WTC11 (cell line): ENCODE measurements at regions not wholly inside any gene's neighbourhood (a gene's known extent, or its start where the extent isn't known, plus 50 kb on each side); places are given as distances from the start of the nearest gene placed in this dataset.

Experiments
- ATAC-seq: fragments of 200-7000 bp; cut with Tn5 transposase; 2 replicates; pipeline ENCODE4 v1.10.0; 2021; ENCODE audit warnings: mild to moderate bottlenecking, moderate library complexity
- CTCF ChIA-PET: fragments of 300-600 bp; sonication (Branson Sonifier 250); formaldehyde crosslinking; loops from one replicate; lab custom pipeline; 2021; ENCODE audit warnings: antibody characterized with exemption; lab: Charles Lee
- POLR2A ChIA-PET: fragments of 350-600 bp; sonication (Branson Sonifier 250); formaldehyde crosslinking; loops from one replicate; lab custom pipeline; 2021; ENCODE audit warnings: antibody characterized with exemption; lab: Charles Lee
- DNase-seq: peaks from one replicate; pipeline ENCODE4 v3.0.0; 2021; ENCODE audit warnings: low spot score
- H3K27ac Mint-ChIP-seq: 2 replicates; pipeline ENCODE4 v1.8.0; 2021; ENCODE audit warnings: mixed read lengths
- H3K27me3 Mint-ChIP-seq: 2 replicates; pipeline ENCODE4 v1.8.0; 2021; ENCODE audit warnings: low read depth, mild to moderate bottlenecking, moderate library complexity, mixed read lengths
- H3K36me3 Mint-ChIP-seq: 2 replicates; pipeline ENCODE4 v1.8.0; 2021; ENCODE audit warnings: mixed read lengths
- H3K4me1 Mint-ChIP-seq: 2 replicates; pipeline ENCODE4 v1.8.0; 2022; ENCODE audit warnings: mixed read lengths
- H3K4me3 Mint-ChIP-seq: 2 replicates; pipeline ENCODE4 v1.8.0; 2021; ENCODE audit warnings: mild to moderate bottlenecking, moderate library complexity, mixed read lengths
- H3K9me3 Mint-ChIP-seq: 2 replicates; pipeline ENCODE4 v1.8.0; 2021; ENCODE audit warnings: mixed read lengths
- ATF1 ChIP-seq: sonication (generic); formaldehyde crosslinking; IDR thresholded peaks from 2 replicates; pipeline ENCODE4 v1.8.1; 2023; ENCODE audit warnings: mild to moderate bottlenecking, moderate library complexity, missing genetic modification reagents
- ATF2 ChIP-seq: sonication (generic); formaldehyde crosslinking; IDR thresholded peaks from 2 replicates; pipeline ENCODE4 v1.8.1; 2022; ENCODE audit warnings: low read depth, missing genetic modification reagents, borderline replicate concordance
- ATF3 ChIP-seq: sonication (generic); formaldehyde crosslinking; conservative IDR thresholded peaks from 2 replicates; pipeline ENCODE4 v1.8.1; 2022; ENCODE audit warnings: mild to moderate bottlenecking, missing genetic modification reagents
- E2F4 ChIP-seq: sonication (generic); formaldehyde crosslinking; IDR thresholded peaks from 2 replicates; pipeline ENCODE4 v1.8.1; 2022; ENCODE audit warnings: low read depth, mild to moderate bottlenecking, moderate library complexity, missing genetic modification reagents, borderline replicate concordance
- ELF4 ChIP-seq: sonication (generic); formaldehyde crosslinking; IDR thresholded peaks from 2 replicates; pipeline ENCODE4 v1.8.1; 2022; ENCODE audit warnings: low read depth, mild to moderate bottlenecking, moderate library complexity, missing genetic modification reagents
- EMX1 ChIP-seq: fragments of 250-450 bp; sonication (Bioruptor Pico); IDR thresholded peaks from 2 replicates; pipeline ENCODE4 v1.8.0; 2021; ENCODE audit warnings: mild to moderate bottlenecking
- ESRRA ChIP-seq: sonication (generic); formaldehyde crosslinking; IDR thresholded peaks from 2 replicates; pipeline ENCODE4 v1.8.1; 2022; ENCODE audit warnings: mild to moderate bottlenecking, missing genetic modification reagents, borderline replicate concordance
- GABPB1 ChIP-seq: sonication (generic); formaldehyde crosslinking; IDR thresholded peaks from 2 replicates; pipeline ENCODE4 v1.8.1; 2023; ENCODE audit warnings: mild to moderate bottlenecking, missing genetic modification reagents
- GRHL2 ChIP-seq: fragments of 250-450 bp; sonication (Bioruptor Pico); IDR thresholded peaks from 2 replicates; pipeline ENCODE4 v1.8.0; 2022; ENCODE audit warnings: mild to moderate bottlenecking, moderate library complexity; ENCODE audit not compliant: insufficient replicate concordance, severe bottlenecking
- GTF2I ChIP-seq: fragments of 250-450 bp; sonication (Bioruptor Pico); conservative IDR thresholded peaks from 2 replicates; pipeline ENCODE4 v1.4.0; 2021; ENCODE audit warnings: mild to moderate bottlenecking
- IRF2 ChIP-seq: sonication (generic); formaldehyde crosslinking; IDR thresholded peaks from 2 replicates; pipeline ENCODE4 v1.8.0; 2022; ENCODE audit warnings: low read depth, missing genetic modification reagents, borderline replicate concordance
- MAX ChIP-seq: sonication (generic); formaldehyde crosslinking; IDR thresholded peaks from 2 replicates; pipeline ENCODE4 v1.8.0; 2022; ENCODE audit warnings: mild to moderate bottlenecking, missing genetic modification reagents
- MLX ChIP-seq: sonication (generic); formaldehyde crosslinking; IDR thresholded peaks from 2 replicates; pipeline ENCODE4 v1.8.1; 2023; ENCODE audit warnings: mild to moderate bottlenecking, missing genetic modification reagents, moderate library complexity
- NFATC4 ChIP-seq: fragments of 250-450 bp; sonication (Bioruptor Pico); IDR thresholded peaks from 2 replicates; pipeline ENCODE4 v1.9.0; 2021; ENCODE audit warnings: mild to moderate bottlenecking
- NR3C1 ChIP-seq: sonication (generic); formaldehyde crosslinking; conservative IDR thresholded peaks from 2 replicates; pipeline ENCODE4 v1.8.1; 2023; ENCODE audit warnings: low read depth, mild to moderate bottlenecking, missing genetic modification reagents
- TCF7 ChIP-seq: sonication (generic); formaldehyde crosslinking; IDR thresholded peaks from 2 replicates; pipeline ENCODE4 v1.8.0; 2022; ENCODE audit warnings: mild to moderate bottlenecking, low read depth, missing genetic modification reagents, moderate library complexity
- TEAD1 ChIP-seq: sonication (generic); formaldehyde crosslinking; IDR thresholded peaks from 2 replicates; pipeline ENCODE4 v1.8.0; 2022; ENCODE audit warnings: mild to moderate bottlenecking, missing genetic modification reagents
- USF1 ChIP-seq: sonication (generic); formaldehyde crosslinking; IDR thresholded peaks from 2 replicates; pipeline ENCODE4 v1.8.0; 2022; ENCODE audit warnings: mild to moderate bottlenecking, missing genetic modification reagents
- ZBTB43 ChIP-seq: sonication (generic); formaldehyde crosslinking; IDR thresholded peaks from 2 replicates; pipeline ENCODE4 v1.8.1; 2023; ENCODE audit warnings: mild to moderate bottlenecking, missing genetic modification reagents
- ZNF317 ChIP-seq: sonication (generic); formaldehyde crosslinking; IDR thresholded peaks from 2 replicates; pipeline ENCODE4 v1.8.1; 2023; ENCODE audit warnings: low read depth, mild to moderate bottlenecking, moderate library complexity, missing genetic modification reagents, borderline replicate concordance
- ZNF396 ChIP-seq: fragments of 250-450 bp; sonication (Bioruptor Pico); IDR thresholded peaks from 2 replicates; pipeline ENCODE4 v1.8.0; 2021; ENCODE audit warnings: mild to moderate bottlenecking, moderate library complexity, borderline replicate concordance
- ZNF671 ChIP-seq: fragments of 250-450 bp; sonication (Bioruptor Pico); IDR thresholded peaks from 2 replicates; pipeline ENCODE4 v1.8.0; 2021; ENCODE audit warnings: mild to moderate bottlenecking

- CTCF ChIA-PET: interaction anchor here (1.1 kb wide), 1 partner anchor 93 kb away, joined by 3 read pairs; no protein-coding TSS in a partner anchor
- H3K36me3 Mint-ChIP-seq: no peaks in the 10 kb centered on the region
- no peak overlapping the region for H3K4me3 Mint-ChIP-seq
- TF ChIP-seq MAX (CRISPR knock-in tag): no peak
- TF ChIP-seq GTF2I (CRISPR knock-in tag): no peak
- TF ChIP-seq NR3C1: no peak
- no peak for TF ChIP-seq ZNF396 (CRISPR knock-in tag)
- no peak for TF ChIP-seq IRF2
- no peak for TF ChIP-seq EMX1 (CRISPR knock-in tag)
- TF ChIP-seq GRHL2: no peak
- TF ChIP-seq MLX (CRISPR knock-in tag): no peak
- TF ChIP-seq ELF4 (CRISPR knock-in tag): no peak
- no peak for TF ChIP-seq ZNF317 (CRISPR knock-in tag)
- no peak for TF ChIP-seq TEAD1 (CRISPR knock-in tag)
- no peak for TF ChIP-seq ATF3 (CRISPR knock-in tag)
- no peak for TF ChIP-seq USF1 (CRISPR knock-in tag)
- TF ChIP-seq ATF2: no peak
- TF ChIP-seq E2F4 (CRISPR knock-in tag): no peak
- TF ChIP-seq ESRRA (CRISPR knock-in tag): no peak
- TF ChIP-seq ATF1 (CRISPR knock-in tag): no peak
- no peak for TF ChIP-seq ZNF671 (CRISPR knock-in tag)
- TF ChIP-seq TCF7 (CRISPR knock-in tag): no peak
- TF ChIP-seq NFATC4 (CRISPR knock-in tag): no peak
- H3K27me3 Mint-ChIP-seq: no peaks in the 10 kb centered on the region
- ATAC-seq: no peak
- DNase-seq: no peak
- POLR2A ChIA-PET: no interaction called here
- H3K27ac Mint-ChIP-seq: no peak overlapping the region
- H3K4me1 Mint-ChIP-seq: no peaks in the 10 kb centered on the region
- H3K9me3 Mint-ChIP-seq: no peaks in the 10 kb centered on the region; the same call in 1 of the 2 replicates
Measured at GRCh38 chr2:122423934-122424333, 668.5 kb downstream of the TSN start.

GRCh38 chr2:122433123-122433754 is 677.8 kb downstream of the TSN start:
- ChIA-PET CTCF (interaction anchor here (0.6 kb wide), 1 partner anchor 643 kb away, joined by 3 read pairs; no protein-coding TSS in a partner anchor), POLR2A (no interaction called here)
- ATAC-seq (no peak), DNase-seq (no peak)
- Mint-ChIP-seq H3K36me3 (no peaks in the 10 kb centered on the region), H3K4me1 (no peaks in the 10 kb centered on the region), H3K27ac (no peak overlapping the region), H3K27me3 (no peaks in the 10 kb centered on the region), H3K9me3 (peaks cover 4% of the 10 kb centered on the region; the same call in 1 of the 2 replicates), H3K4me3 (no peak overlapping the region)
- peak; percentile 67 for TF ChIP-seq GABPB1 (CRISPR knock-in tag)
- no peak for TF ChIP-seq ZBTB43 (CRISPR knock-in tag)
